HT-29 (cell line): ENCODE measurements at regions not wholly inside any gene's neighbourhood (a gene's known extent, or its start where the extent isn't known, plus 50 kb on each side); places are given as distances from the start of the nearest gene placed in this dataset.

Source experiments
- DNase-seq: peaks from one replicate; pipeline ENCODE4 v3.0.0-alpha.2; 2015; ENCODE audit warnings: low spot score

DNA sequence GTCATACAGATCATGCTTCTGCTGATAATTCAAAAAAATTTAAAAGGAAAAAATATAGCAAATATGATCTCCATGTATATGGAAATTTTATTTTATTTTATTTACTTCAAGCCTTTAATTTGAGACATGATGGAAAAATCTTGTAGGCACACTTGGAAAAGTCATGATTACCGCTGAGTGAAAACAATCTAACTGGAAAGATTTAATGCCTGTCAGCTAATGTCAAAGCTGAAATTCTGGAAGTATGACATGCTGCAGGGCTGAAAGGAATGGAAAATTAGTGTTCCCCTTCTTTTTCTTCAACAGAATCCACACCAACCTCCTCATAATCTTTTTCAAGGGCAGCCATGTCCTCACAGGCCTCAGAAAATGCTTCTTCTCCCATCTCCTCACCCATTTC is 58.2 kb downstream of the RPRM start:
- no peak for DNase-seq

DNA sequence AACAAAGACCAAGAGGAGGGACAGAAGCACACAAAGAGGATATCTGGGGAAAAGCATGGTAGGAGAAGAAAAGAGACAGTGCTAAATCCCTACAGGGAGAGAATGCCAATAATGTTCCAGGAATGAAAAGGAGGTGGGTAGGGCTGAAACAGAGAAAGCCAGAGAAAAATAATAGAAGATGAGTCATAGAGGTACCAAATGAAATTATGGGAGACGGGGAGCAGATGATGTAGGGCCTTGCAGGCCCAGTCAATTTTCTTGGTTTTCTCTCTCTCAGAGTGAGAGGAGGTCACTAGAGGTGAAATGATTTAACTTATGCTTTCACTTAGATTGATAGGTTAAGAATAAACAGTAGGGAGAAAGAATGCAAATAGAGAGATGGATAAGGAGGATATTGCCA is 61.5 kb downstream of the RPRM start:
- DNase-seq = no peak

DNA sequence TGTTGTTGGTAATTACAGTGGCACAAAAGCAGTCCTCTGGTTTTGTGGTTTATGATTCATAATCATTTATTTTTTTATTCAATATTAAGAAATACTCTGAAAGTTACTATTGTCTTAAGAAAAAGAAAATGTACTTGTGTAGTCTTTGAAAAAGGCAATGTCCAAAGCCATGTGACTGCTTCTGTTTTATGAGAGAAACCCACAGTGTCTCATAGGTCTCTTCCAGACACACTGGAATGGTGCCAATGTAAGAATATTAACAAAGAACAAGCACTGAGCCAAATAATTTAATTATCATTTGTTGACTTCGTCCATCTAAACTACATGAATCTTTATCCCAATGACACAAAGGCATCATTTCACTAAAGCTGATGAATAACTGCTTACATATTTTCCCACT is 62.5 kb downstream of the RPRM start:
- DNase-seq = no peak

DNA sequence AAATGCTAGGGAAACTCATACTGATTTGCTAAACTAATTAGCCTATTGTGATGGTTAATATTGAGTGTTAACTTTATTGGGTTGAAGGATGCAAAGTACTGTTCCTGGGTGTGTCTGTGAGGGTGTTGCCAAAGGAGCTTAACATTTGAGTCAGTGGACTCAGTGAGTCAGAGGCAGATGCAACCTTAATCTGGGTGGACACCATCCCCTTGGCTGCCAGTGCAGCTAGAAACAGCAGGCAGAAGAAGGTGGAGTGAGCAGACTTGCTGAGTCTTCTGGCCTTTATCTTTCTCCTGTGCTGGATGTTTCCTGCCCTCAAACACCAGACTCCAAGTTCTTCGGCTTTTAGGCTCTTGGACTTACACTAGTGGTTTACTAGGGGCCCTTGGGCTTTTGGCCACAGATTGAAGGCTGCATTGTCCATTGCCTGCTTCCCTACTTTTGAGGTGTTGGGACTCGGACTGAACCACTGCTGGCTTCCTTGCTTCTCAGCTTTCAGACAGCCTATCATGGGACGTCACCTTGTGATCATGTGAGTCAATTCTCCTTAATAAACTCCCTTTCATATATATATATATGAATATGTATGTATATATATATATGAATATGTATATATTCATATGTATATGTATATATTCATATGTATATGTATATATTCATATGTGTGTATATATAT is 69.7 kb downstream of the RPRM start:
- no peak for DNase-seq

DNA sequence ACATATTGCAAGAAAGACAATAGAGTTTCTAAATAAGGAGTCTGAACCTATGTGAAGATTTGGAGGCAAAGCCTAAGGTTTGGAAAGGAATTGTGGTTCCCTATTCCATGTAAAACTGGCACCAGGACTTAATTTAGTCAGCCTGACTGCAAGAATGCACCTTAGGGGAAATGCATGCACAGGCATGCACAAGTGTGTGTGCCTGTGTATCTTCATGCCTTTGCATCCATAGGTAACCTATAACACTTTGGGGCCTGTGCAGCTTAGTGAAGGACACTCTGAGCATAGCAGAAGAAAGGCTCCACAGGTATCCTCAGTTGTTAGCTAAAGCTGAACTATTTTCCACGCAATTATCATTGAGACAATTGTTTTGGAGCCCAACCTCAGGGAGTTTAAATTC is 73.4 kb downstream of the RPRM start:
- DNase-seq = no peak

DNA sequence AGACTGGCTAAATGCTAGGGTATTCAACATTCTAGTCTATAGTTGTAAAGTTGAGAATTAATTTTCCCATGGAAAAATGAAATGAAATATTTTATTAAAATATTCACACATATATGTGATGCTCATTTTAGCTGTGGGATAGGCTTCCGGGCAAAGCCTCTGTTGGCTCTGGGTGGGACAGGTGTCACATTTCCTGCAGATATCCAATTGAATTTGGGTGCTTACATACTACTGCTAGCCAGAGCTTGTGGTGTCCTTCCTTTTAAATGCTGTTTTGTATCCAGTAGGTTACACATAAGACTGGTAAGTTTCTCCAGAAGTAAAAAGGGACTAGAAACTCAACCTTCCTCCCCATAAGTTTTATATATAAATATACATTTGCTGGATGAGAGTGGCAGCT is 73.8 kb downstream of the RPRM start:
- no peak for DNase-seq

DNA sequence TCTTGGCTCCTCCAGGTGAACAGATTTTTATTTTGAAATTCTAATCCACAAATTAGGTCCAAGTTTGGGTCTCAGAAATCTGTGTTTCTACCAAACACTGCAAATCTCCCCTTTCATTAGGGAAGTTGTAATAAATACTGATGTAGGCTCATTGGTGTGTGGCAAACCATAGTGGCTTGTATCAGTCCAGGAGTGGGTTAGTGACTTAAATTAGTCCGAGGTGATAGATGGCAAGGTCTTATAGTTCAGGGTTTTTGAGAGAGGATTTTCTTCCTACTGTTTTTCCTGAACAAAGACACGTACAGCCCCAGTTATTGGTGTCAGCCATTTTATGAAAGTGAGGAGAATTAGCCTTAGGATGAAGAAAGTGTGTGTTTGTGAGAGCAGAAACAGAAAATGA is 74.6 kb downstream of the RPRM start:
- peak; percentile 27 for DNase-seq

DNA sequence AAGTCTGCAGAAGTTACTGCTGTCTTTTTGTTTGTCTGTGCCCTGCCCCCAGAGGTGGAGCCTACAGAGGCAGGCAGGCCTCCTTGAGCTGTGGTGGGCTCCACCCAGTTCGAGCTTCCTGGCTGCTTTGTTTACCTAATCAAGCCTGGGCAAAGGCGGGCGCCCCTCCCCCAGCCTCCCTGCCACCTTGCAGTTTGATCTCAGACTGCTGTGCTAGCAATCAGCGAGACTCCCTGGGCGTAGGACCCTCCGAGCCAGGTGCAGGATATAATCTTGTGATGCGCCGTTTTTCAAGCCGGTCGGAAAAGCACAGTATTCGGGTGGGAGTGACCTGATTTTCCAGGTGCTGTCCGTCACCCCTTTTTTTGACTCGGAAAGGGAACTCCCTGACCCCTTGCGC is 75.2 kb downstream of the RPRM start:
- DNase-seq = peak; percentile 28

DNA sequence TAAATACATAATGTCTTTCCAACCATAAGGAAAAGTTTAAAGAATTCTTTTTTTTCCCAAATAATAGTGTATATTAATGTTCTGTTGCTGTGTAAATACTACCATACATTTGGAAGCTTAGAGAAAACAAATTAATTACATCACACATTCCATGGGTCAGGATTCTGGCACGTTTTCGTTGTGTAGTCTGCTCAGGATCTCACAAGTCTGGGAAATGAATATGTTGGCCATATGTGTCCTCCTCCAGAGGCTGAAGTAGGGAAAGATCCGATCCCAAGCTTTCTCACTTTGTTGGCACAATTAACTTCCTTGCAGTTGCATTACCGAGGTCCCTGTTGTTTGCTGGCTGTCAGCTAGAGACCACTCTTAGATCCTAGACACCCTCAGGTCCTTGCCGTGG is 83.9 kb downstream of the RPRM start:
- no peak for DNase-seq

DNA sequence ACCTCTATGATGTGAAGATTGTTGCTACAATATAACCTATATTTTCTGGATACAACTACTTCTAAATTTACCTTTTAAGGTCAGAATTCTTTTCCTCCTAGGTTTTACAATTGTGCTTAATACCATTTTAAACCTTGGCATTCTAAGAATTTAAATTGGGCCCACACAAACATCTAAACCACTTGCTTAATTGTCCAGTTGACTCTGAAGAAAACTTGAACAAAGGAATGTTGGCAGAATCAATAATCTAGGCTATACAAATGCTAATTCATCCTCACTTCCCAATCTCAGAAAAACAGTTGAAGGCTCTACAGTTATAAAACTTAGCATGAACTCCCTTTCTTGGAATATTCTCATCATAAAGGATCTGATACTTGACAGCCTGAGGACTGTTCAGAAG is 84.3 kb downstream of the RPRM start:
- DNase-seq = no peak

DNA sequence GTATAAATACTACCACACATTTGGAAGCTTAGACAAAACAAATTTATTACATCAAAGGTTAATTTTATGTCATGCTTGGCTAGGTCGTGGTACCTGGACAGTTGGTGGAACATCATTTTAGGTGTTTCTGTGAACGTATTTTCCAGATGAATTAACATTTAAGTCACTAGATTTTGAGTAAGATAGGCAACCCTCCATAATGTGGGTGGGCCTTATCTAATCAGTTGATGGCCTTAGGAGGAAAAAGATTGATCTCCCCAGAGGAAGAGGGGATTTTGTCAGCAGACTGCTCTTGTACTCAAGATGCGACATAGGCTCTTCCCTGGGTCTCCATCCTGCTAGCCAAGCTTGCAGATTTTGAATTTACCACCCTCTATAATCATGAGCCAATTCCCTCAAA is 85.0 kb downstream of the RPRM start:
- DNase-seq = no peak

DNA sequence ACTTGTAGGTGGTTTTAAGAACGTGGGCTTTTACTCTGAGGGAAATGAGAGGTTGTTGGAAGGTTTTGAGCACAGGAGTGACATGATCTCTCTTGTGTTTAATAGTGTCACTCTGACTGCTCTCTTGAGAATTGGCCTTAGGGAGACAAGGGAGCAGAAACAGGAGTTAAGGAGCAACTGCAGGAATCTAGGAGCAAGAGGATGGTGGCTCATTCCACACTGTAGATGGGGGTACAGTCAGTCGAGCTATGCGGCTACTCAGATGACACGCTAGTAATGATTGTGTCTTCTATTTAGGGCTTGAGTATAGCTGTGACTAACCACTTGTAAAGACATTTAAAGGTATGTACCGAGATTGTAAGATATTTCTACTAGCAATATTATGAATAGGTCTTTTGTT is 87.4 kb downstream of the RPRM start:
- no peak for DNase-seq

DNA sequence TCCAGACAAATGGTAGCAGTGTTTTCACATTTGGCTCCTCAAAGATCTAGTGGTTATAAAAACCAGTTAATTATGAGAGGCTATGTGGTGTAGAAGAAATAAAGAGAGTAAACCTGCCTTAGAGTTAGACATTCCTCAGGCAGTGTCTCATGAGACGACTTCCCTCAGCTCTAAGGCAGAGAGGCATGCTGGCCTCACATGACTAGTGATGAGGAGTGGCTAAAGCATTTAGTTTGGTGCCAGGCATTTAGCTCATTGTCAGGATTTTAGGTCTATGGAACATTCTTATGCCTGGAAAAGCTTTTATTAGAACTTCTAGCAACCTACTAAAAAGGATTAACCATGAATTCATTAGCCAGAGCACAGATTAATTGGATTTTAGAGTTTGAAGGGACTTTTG is 90.3 kb downstream of the RPRM start:
- DNase-seq = no peak

DNA sequence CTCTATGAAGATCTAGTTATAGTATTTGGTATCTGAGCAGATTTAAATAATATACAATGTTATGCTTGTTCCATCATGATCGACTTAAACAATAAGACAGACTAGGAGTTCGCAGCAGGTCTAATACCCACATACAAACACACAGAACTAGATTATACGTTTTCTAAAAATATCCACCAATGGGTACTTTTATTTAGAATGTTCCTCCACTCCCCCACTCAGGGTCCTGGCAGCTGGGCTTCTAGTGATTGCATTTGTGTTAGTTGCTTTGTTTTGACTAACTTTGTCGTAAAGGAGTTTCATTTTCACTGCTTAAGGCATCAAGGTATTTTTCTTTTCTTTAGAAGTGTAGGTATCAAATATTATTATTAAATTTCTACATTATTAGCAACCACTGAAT is 91.4 kb downstream of the RPRM start:
- DNase-seq = no peak

DNA sequence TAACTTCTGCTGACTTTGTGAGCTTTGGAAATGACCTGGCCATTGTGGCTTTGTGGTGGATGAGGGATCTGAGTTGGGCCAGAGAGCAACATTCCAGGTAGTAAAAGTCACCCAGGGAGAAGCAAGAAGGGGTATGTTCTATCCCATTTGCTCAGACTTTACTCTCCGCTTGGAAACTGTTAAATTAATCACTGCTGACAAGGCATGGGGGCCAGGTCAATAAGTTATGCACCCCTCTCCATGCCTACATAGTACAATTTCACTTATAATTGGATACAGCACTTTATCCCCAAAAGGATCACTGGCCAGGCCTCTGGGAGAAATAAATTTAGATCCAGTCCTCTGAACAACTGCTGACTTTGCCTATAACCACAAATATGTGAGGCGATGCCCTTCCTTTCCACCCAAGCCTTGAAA is 92.1 kb downstream of the RPRM start:
- DNase-seq = no peak

DNA sequence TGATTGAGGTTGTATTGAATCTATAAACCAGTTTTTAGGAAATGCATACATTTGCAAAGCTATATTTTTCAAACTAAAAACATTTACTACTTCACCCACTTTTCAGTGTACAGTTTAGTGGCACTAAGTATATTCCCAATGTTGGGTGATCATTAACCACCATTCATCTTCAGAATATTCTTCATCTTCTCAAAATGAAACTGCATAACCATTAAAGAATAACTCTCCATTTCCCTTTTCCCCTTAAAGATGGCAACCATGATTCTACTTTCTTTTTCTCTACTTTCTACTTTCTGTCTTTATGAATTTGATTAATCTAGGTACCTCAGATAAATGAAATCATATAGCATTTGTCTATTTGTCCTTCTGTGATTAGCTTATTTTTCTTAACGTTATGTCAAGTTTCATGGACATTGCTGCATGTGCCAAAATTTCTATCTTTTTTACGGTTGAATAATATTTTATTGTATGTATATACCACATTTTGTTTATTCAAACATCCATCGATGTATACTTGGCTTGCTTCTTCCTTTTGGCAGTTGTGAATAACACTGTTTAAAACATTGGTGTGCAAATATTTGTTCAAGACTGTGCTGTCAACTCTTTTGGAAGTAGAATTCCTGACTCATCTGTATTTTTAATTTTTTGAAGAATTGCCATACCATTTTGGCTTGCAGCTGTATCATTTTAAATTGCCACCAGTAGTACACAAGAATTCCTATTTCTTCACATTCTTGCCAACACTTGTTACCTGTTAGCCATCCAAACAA is 104.9 kb downstream of the RPRM start:
- no peak for DNase-seq

DNA sequence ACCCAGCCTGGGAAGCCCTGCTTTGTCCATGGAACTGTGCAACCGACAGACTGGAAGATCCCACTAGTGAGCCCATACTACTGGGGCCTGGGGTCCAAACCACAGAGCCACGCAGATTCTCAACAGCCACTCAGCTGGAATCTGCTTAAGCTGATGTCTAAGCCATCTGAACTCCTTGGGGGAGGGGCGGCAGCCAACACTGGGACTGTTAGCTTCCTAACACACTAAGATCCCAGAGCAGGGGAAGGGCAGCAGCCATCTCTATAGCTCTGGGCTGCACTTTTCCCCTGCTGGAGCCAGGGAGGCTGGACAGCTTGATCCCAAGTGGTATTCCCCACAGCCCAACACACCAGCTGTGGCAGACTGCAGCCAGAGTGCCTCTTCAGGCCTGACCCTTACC is 118.3 kb downstream of the RPRM start:
- DNase-seq = no peak

DNA sequence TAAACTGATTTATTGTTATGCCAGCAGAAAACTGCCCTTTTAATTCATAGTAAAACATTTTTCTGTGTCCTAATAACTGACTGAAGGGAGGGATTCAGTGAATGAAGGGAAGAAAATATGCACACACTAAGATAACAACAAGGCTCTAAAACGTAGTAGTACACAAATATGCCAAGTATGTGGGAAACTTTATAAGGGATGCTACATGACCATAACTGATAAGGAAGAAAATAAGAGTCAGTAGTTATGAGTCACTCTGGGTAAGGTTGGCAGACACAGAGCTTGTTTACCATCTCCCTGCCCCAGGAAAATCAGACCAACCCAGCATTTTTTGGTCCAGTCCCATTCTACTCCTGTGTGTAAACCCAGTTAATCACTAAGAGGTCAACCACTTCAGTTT is 124.2 kb downstream of the RPRM start:
- no peak for DNase-seq

DNA sequence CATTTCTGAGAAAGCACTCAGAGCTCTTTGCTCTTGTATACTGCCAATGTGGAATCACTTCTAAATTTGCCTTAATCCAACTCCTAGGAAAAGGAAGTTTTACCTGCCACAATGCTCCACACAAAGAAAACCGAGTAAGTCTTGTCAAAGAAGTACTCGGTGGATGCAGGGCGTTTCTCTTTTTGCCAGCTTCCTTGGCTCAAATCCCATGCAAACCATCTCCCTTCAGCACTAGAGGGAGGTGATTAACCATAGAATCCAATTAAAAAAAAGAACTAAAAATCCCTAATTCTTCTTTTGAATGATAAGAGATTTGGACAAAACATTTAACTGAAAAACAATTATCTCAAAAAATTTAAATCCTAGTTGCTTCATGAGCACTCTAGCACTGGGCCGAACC is 129.0 kb downstream of the RPRM start:
- DNase-seq = no peak

DNA sequence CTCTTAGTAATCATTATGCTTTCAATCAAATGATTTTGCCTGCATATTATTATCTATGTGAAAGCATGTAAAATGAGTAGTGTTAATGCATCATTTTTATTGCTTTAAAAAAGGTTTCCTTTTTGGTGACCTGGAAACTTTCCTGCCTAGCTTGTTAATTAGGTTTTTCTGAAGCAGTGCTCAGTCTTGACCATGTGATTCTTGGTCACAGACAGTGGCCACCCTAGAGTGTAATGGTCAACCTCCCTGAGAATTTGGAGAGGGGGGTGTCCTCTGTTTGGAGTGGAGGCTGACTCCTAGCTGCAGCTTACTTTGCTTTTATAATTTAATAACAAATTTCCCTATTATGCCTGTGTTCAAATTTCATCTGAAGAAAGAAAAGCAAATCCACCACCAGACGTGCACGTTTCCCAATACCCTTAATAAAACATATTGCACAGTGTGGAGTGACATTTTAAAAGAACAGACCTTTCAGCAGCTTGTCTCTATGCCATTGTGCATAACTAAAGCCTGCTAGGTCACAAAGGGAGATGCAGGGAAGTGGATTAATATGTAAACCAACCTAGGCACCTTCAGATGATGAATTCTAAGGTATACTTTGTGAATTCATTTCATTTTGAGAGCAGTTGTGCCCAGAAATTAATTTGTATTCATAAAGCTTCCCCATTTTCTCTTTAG is 130.6 kb downstream of the RPRM start:
- no peak for DNase-seq

DNA sequence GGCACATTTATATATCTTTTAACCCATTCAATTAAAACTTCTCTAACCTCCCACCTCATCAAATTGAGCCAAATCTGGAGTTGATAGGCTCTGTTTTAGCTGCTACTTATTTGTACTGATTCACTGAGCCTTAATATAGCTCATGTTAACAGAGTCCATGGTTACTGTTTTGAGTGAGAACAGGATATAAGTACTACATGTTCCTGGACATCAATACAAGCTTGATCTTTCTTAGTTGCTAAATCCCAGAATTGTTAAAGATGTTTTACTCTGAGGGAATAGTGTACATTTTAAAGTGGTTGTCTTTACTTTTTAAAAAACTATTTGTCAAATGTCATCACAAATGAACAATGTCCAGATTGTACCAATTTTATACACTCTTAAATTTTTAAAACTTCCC is 157.7 kb downstream of the RPRM start:
- DNase-seq = no peak

DNA sequence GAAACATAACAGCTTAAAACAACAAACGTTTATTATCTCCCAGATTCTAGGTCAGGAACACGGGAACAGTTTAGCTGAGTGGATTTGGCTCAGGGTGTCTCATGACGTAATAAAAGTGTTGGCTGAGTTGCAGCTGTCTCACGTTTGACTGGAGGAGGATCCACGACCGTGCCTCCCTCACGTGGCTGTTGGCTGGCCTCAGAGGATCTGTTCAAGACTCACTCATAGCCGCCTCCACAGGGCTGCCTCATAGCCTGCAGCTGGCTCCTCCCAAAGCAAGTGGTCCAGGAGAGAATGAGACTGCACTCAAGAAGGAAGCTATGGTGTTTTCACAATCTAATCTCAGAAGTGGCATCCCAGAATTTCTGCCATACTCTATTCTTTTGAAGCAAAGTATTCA is 167.1 kb downstream of the RPRM start:
- DNase-seq = no peak

DNA sequence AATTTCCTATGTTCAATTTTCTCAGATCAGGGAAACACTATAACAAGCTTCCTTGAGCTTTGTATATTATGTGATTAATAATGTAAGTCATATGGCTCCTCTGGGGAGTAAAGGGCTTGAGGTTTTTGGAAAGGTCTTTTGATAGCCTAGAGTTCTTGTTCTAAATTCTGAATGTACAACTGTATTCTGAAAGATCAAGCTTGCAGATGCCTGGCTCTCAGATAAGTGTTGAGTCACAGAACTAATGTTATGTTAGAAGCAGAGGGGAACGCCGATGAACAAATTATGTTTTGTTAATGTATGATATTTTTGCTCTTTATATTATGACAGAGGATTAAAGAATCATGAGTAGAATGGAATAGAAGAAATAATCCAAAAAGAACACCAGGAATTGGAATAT is 170.1 kb downstream of the RPRM start:
- DNase-seq = no peak
